OCI-LY1 (cell line): ENCODE measurements at regions not wholly inside any gene's neighbourhood (a gene's known extent, or its start where the extent isn't known, plus 50 kb on each side); places are given as distances from the start of the nearest gene placed in this dataset.

Experiments used
- H2AFZ ChIP-seq: fragments of 200-600 bp; sonication (generic), shearing (Covaris generic); 2 replicates; pipeline ENCODE4 v1.6.0; 2014; ENCODE audit warnings: antibody characterized with exemption, mild to moderate bottlenecking, low read length
- H3F3A ChIP-seq: fragments of 200-600 bp; sonication (generic), shearing (Covaris generic); 2 replicates; pipeline ENCODE4 v1.6.0; 2014; ENCODE audit warnings: mild to moderate bottlenecking, antibody characterized with exemption, low read length, moderate library complexity; ENCODE audit not compliant: insufficient read depth
- H3K27ac ChIP-seq: fragments of 200-600 bp; sonication (generic); 2 replicates; pipeline ENCODE4 v1.5.1; 2014; ENCODE audit warnings: low read length, mixed run types, mild to moderate bottlenecking, low read depth; ENCODE audit not compliant: poor library complexity, severe bottlenecking
- H3K27me3 ChIP-seq: fragments of 200-600 bp; sonication (generic); 2 replicates; pipeline ENCODE4 v1.6.0; 2014; ENCODE audit warnings: antibody characterized with exemption, mild to moderate bottlenecking, low read length, moderate library complexity; ENCODE audit not compliant: insufficient read depth
- H3K36me3 ChIP-seq: fragments of 200-600 bp; sonication (generic); 2 replicates; pipeline ENCODE4 v1.6.1; 2014; ENCODE audit warnings: mild to moderate bottlenecking, antibody characterized with exemption, low read length, moderate library complexity, mixed read lengths; ENCODE audit not compliant: insufficient read depth
- H3K4me1 ChIP-seq: fragments of 200-600 bp; sonication (generic); 2 replicates; pipeline ENCODE4 v1.5.1; 2014; ENCODE audit warnings: mild to moderate bottlenecking, low read length, moderate library complexity; ENCODE audit not compliant: insufficient read depth, severe bottlenecking
- H3K4me2 ChIP-seq: fragments of 200-600 bp; sonication (generic), shearing (Covaris generic); 2 replicates; pipeline ENCODE4 v1.6.1; 2014; ENCODE audit warnings: low read length
- H3K4me3 ChIP-seq: fragments of 200-600 bp; sonication (generic); 2 replicates; pipeline ENCODE4 v1.5.1; 2014; ENCODE audit warnings: low read length, low read depth, mild to moderate bottlenecking, mixed read lengths; ENCODE audit not compliant: poor library complexity, severe bottlenecking
- H3K79me2 ChIP-seq: fragments of 200-600 bp; shearing (Covaris generic); 2 replicates; pipeline ENCODE4 v1.6.1; 2016; ENCODE audit warnings: mixed run types, low read length, mixed read lengths; ENCODE audit not compliant: insufficient read depth
- H3K9ac ChIP-seq: fragments of 200-600 bp; sonication (generic), shearing (Covaris generic); 2 replicates; pipeline ENCODE4 v1.6.1; 2014; ENCODE audit warnings: mild to moderate bottlenecking, low read length, mixed read lengths
- H3K9me2 ChIP-seq: fragments of 200-600 bp; sonication (generic), shearing (Covaris generic); 2 replicates; pipeline ENCODE4 v1.6.1; 2014; ENCODE audit warnings: low read depth, mild to moderate bottlenecking, low read length, mixed read lengths
- H3K9me3 ChIP-seq: fragments of 200-600 bp; shearing (Covaris generic); 2 replicates; pipeline ENCODE4 v1.6.1; 2014; ENCODE audit warnings: low read length, mixed read lengths
- H4K20me1 ChIP-seq: fragments of 200-600 bp; sonication (generic), shearing (Covaris generic); 2 replicates; pipeline ENCODE4 v1.6.0; 2016; ENCODE audit warnings: mild to moderate bottlenecking, low read length; ENCODE audit not compliant: insufficient read depth
- CTCF ChIP-seq: fragments of 200-600 bp; sonication (generic), shearing (Covaris generic); IDR thresholded peaks from 2 replicates; pipeline ENCODE4 v1.5.1; 2017; ENCODE audit warnings: mild to moderate bottlenecking, antibody characterized with exemption, low read length, moderate library complexity, mixed read lengths
- EZH2 ChIP-seq: fragments of 200-600 bp; sonication (generic), shearing (Covaris generic); IDR thresholded peaks from 2 replicates; pipeline ENCODE4 v1.8.0; 2017; ENCODE audit warnings: borderline replicate concordance, mixed run types, mild to moderate bottlenecking, antibody characterized with exemption, low read length, moderate library complexity, mixed read lengths

- Histone ChIP-seq H3K9me3 (no peaks in the 10 kb centered on the region), H3K36me3 (no peaks in the 10 kb centered on the region), H3K9ac (no peak overlapping the region), H3K27ac (no peak overlapping the region), H4K20me1 (no peaks in the 10 kb centered on the region), H3K4me1 (no peaks in the 10 kb centered on the region), H3K4me3 (no peak overlapping the region), H3K27me3 (no peaks in the 10 kb centered on the region), H3K79me2 (no peaks in the 10 kb centered on the region), H3F3A (no peaks in the 10 kb centered on the region), H3K9me2 (no peaks in the 10 kb centered on the region), H3K4me2 (no peak overlapping the region), H2AFZ (no peak overlapping the region)
- TF ChIP-seq EZH2 (no peak), CTCF (no peak)
Observed at GRCh38 chr11:112543390-112543789, 282.7 kb upstream of the PLET1 start.

GRCh38 chr11:112548641-112549040 lies 288.0 kb upstream of the PLET1 start:
- H3K4me2 ChIP-seq = no peak overlapping the region
- no peaks in the 10 kb centered on the region for H4K20me1 ChIP-seq
- H3K36me3 ChIP-seq = no peaks in the 10 kb centered on the region
- H3K9me2 ChIP-seq = no peaks in the 10 kb centered on the region
- H3K9me3 ChIP-seq = no peaks in the 10 kb centered on the region
- H3K27ac ChIP-seq = no peak overlapping the region
- no peak overlapping the region for H2AFZ ChIP-seq
- no peak overlapping the region for H3K4me3 ChIP-seq
- H3F3A ChIP-seq = no peaks in the 10 kb centered on the region
- H3K79me2 ChIP-seq = no peaks in the 10 kb centered on the region
- H3K9ac ChIP-seq = no peak overlapping the region
- TF ChIP-seq CTCF (no peak), EZH2 (no peak)
- H3K27me3 ChIP-seq = no peaks in the 10 kb centered on the region
- H3K4me1 ChIP-seq = no peaks in the 10 kb centered on the region

- no peaks in the 10 kb centered on the region for H3K4me1 ChIP-seq
- no peaks in the 10 kb centered on the region for H3K9me3 ChIP-seq
- H3K36me3 ChIP-seq = no peaks in the 10 kb centered on the region
- H3K27ac ChIP-seq = no peak overlapping the region
- no peaks in the 10 kb centered on the region for H3K27me3 ChIP-seq
- H3K9me2 ChIP-seq = no peaks in the 10 kb centered on the region
- no peak overlapping the region for H2AFZ ChIP-seq
- TF ChIP-seq EZH2 = no peak
- no peak for TF ChIP-seq CTCF
- H3K4me2 ChIP-seq = no peak overlapping the region
- no peak overlapping the region for H3K9ac ChIP-seq
- no peaks in the 10 kb centered on the region for H4K20me1 ChIP-seq
- no peak overlapping the region for H3K4me3 ChIP-seq
- no peaks in the 10 kb centered on the region for H3K79me2 ChIP-seq
- no peaks in the 10 kb centered on the region for H3F3A ChIP-seq
Observed at GRCh38 chr11:112553205-112553731, 292.6 kb upstream of the PLET1 start.
